Osteoblast (primary cell): ENCODE measurements at regions not wholly inside any gene's neighbourhood (a gene's known extent, or its start where the extent isn't known, plus 50 kb on each side); places are given as distances from the start of the nearest gene placed in this dataset.

Experiments used
- DNase-seq: peaks from one replicate; pipeline ENCODE4 v3.0.0; 2011; ENCODE audit warnings: low spot score, mixed read lengths; ENCODE audit not compliant: insufficient read length; ENCODE audit errors: missing footprints
- H2AFZ ChIP-seq: 2 replicates; pipeline ENCODE4 v1.6.0; 2011; ENCODE audit warnings: mild to moderate bottlenecking, low read length
- H3K27ac ChIP-seq: 2 replicates; pipeline ENCODE4 v1.5.1; 2011; ENCODE audit warnings: mild to moderate bottlenecking, low read depth, low read length, moderate library complexity
- H3K27me3 ChIP-seq: 2 replicates; pipeline ENCODE4 v1.6.0; 2012; ENCODE audit warnings: mild to moderate bottlenecking, control low read depth, inconsistent platforms, low read length, moderate library complexity; ENCODE audit not compliant: insufficient read depth
- H3K36me3 ChIP-seq: 2 replicates; pipeline ENCODE4 v1.5.1; 2011; ENCODE audit warnings: mild to moderate bottlenecking, low read length, control low read depth, moderate library complexity; ENCODE audit not compliant: insufficient read depth
- H3K4me1 ChIP-seq: 2 replicates; pipeline ENCODE4 v1.5.1; 2011; ENCODE audit warnings: mild to moderate bottlenecking, low read length, control low read depth, moderate library complexity; ENCODE audit not compliant: insufficient read depth
- H3K4me2 ChIP-seq: 2 replicates; pipeline ENCODE4 v1.6.0; 2011; ENCODE audit warnings: mild to moderate bottlenecking, low read length; ENCODE audit not compliant: insufficient read depth
- H3K4me3 ChIP-seq: fragments of 200-600 bp; sonication (generic); 3 replicates; pipeline ENCODE4 v1.5.1; 2012; ENCODE audit warnings: mild to moderate bottlenecking, low read length, inconsistent platforms; ENCODE audit not compliant: insufficient read depth
- H3K79me2 ChIP-seq: 2 replicates; pipeline ENCODE4 v1.6.0; 2012; ENCODE audit warnings: mild to moderate bottlenecking, low read length, control low read depth, inconsistent platforms; ENCODE audit not compliant: insufficient read depth
- H3K9me3 ChIP-seq: 2 replicates; pipeline ENCODE4 v1.5.1; 2011; ENCODE audit warnings: low read depth, low read length, control low read depth
- H4K20me1 ChIP-seq: 2 replicates; pipeline ENCODE4 v1.6.0; 2012; ENCODE audit warnings: mild to moderate bottlenecking, low read length, control low read depth; ENCODE audit not compliant: insufficient read depth
- TF ChIP-seq, protein P1 (sequence below): IDR thresholded peaks from 2 replicates; pipeline ENCODE4 v1.5.1; 2011; ENCODE audit warnings: mild to moderate bottlenecking, low read depth, low read length, moderate library complexity; ENCODE audit errors: extremely low read depth

GRCh38 chr22:27134315-27134701, 476.9 kb downstream of the MIAT start:
- Histone ChIP-seq H3K79me2 (no peaks in the 10 kb centered on the region), H2AFZ (peak overlapping the region; percentile 82), H4K20me1 (no peaks in the 10 kb centered on the region), H3K4me3 (peak overlapping the region; percentile 44), H3K4me1 (peaks cover 41% of the 10 kb centered on the region), H3K27me3 (no peaks in the 10 kb centered on the region), H3K27ac (peak overlapping the region; percentile 91), H3K36me3 (no peaks in the 10 kb centered on the region), H3K9me3 (no peaks in the 10 kb centered on the region), H3K4me2 (peak overlapping the region; percentile 69)
- TF ChIP-seq, protein P1, sequence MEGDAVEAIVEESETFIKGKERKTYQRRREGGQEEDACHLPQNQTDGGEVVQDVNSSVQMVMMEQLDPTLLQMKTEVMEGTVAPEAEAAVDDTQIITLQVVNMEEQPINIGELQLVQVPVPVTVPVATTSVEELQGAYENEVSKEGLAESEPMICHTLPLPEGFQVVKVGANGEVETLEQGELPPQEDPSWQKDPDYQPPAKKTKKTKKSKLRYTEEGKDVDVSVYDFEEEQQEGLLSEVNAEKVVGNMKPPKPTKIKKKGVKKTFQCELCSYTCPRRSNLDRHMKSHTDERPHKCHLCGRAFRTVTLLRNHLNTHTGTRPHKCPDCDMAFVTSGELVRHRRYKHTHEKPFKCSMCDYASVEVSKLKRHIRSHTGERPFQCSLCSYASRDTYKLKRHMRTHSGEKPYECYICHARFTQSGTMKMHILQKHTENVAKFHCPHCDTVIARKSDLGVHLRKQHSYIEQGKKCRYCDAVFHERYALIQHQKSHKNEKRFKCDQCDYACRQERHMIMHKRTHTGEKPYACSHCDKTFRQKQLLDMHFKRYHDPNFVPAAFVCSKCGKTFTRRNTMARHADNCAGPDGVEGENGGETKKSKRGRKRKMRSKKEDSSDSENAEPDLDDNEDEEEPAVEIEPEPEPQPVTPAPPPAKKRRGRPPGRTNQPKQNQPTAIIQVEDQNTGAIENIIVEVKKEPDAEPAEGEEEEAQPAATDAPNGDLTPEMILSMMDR, result no peak
- DNase-seq, result peak; percentile 92

- no peak overlapping the region for H3K4me3 ChIP-seq
- H3K9me3 ChIP-seq, result no peaks in the 10 kb centered on the region
- peak overlapping the region; percentile 49 for H3K4me2 ChIP-seq
- no peaks in the 10 kb centered on the region for H3K36me3 ChIP-seq
- H4K20me1 ChIP-seq, result no peaks in the 10 kb centered on the region
- H3K4me1 ChIP-seq, result peaks cover 47% of the 10 kb centered on the region
- no peaks in the 10 kb centered on the region for H3K27me3 ChIP-seq
- H3K27ac ChIP-seq, result peak overlapping the region; percentile 91
- no peak overlapping the region for H2AFZ ChIP-seq
- TF ChIP-seq, protein P1, result no peak
- DNase-seq, result peak; percentile 91
- no peaks in the 10 kb centered on the region for H3K79me2 ChIP-seq
These were observed 477.9 kb downstream of the MIAT start for GRCh38 chr22:27135031-27135981.

GRCh38 chr22:27136596-27136995, 479.2 kb downstream of the MIAT start:
- Histone ChIP-seq H3K4me1 (peaks cover 46% of the 10 kb centered on the region), H3K9me3 (no peaks in the 10 kb centered on the region), H3K27me3 (no peaks in the 10 kb centered on the region), H3K27ac (no peak overlapping the region), H3K4me3 (no peak overlapping the region), H3K36me3 (no peaks in the 10 kb centered on the region), H2AFZ (no peak overlapping the region), H4K20me1 (no peaks in the 10 kb centered on the region), H3K4me2 (no peak overlapping the region), H3K79me2 (no peaks in the 10 kb centered on the region)
- TF ChIP-seq, protein P1, result no peak
- peak; percentile 31 for DNase-seq

DNA sequence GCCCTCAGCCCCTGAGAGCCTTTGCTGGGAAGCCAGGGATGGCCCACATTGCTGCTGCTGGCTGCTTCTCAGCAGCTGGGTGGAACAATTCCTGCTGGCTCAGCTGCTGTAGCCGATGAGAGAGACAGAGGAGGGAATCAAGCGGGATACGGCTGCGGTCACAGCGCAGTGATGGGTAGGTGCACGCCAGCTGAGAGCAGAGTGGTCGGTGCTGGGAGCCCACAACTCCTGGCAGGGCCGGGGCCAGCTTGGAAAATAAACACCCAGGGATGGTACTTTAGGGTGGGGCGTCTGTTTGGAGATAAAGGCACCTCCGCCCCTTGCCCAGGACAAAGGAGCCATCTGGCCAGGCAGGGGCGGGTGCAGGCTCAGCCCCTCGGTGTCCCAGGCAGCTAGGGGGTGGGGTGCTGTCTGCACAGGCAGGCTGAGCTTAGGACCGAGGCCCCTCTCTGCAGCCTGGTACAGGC, 480.5 kb downstream of the MIAT start:
- H2AFZ ChIP-seq, result no peak overlapping the region
- DNase-seq, result peak; percentile 43
- no peak overlapping the region for H3K4me2 ChIP-seq
- no peaks in the 10 kb centered on the region for H3K9me3 ChIP-seq
- no peaks in the 10 kb centered on the region for H3K36me3 ChIP-seq
- no peak overlapping the region for H3K27ac ChIP-seq
- H3K27me3 ChIP-seq, result no peaks in the 10 kb centered on the region
- TF ChIP-seq, protein P1, result no peak
- H3K4me3 ChIP-seq, result no peak overlapping the region
- peaks cover 52% of the 10 kb centered on the region for H3K4me1 ChIP-seq
- H3K79me2 ChIP-seq, result no peaks in the 10 kb centered on the region
- H4K20me1 ChIP-seq, result no peaks in the 10 kb centered on the region
